Colonic mucosa (tissue), 4 donors: ENCODE measurements at regions not wholly inside any gene's neighbourhood (a gene's known extent, or its start where the extent isn't known, plus 50 kb on each side); places are given as distances from the start of the nearest gene placed in this dataset. TPM values are rescaled to one million over a fixed set of nuclear protein-coding genes. Genes with fewer than 3 reads are reported as not detected.

Experiments used
- DNase-seq: peaks from one replicate; pipeline ENCODE4 v3.0.0-alpha.2; 2020
- H3K27ac ChIP-seq: fragments of 200-600 bp; one replicate; pipeline ENCODE4 v1.8.0; 2021
- H3K27me3 ChIP-seq: fragments of 200-600 bp; one replicate; pipeline ENCODE4 v1.8.0; 2021
- H3K36me3 ChIP-seq: fragments of 200-600 bp; one replicate; pipeline ENCODE4 v1.8.0; 2021
- H3K4me1 ChIP-seq: fragments of 200-600 bp; one replicate; pipeline ENCODE4 v1.8.0; 2021; ENCODE audit warnings: mild to moderate bottlenecking
- H3K4me3 ChIP-seq: fragments of 200-600 bp; one replicate; pipeline ENCODE4 v1.8.0; 2021
- H3K9ac ChIP-seq, 2 donors: one replicate each; pipeline ENCODE4 v1.7.0; 2013; ENCODE audit warnings: control low read depth in 2 of 2, low read depth in 2 of 2, low read length in 2 of 2
- H3K9me3 ChIP-seq: fragments of 200-600 bp; one replicate; pipeline ENCODE4 v1.8.0; 2021
- CTCF ChIP-seq: fragments of 200-600 bp; IDR thresholded peaks from one replicate; pipeline ENCODE4 v1.8.0; 2022; ENCODE audit warnings: antibody characterized with exemption, mild to moderate bottlenecking
- intact Hi-C: fragments of 100-400 bp; cut with DNase I; formaldehyde crosslinking; loops from one replicate; pipeline ENCODE4 v1.14.1; 2022
- microRNA-seq: library from miRNA; unstranded; fragments of <30 nt; microRNA quantifications from one replicate; pipeline ENCODE4, GENCODE V29; 2019
- donor health status: healthy.
- donor health status: DM: no; HTN: no; CAD: no.
- donor health status: DM: no; HTN: no; CAD: no.

- no peaks in the 10 kb centered on the region for H3K27me3 ChIP-seq
- no peak for TF ChIP-seq CTCF
- no peak for DNase-seq
- no peaks in the 10 kb centered on the region for H3K9me3 ChIP-seq
- intact Hi-C loops: no loop called here
- no peak overlapping the region for H3K4me3 ChIP-seq
- no peaks in the 10 kb centered on the region for H3K36me3 ChIP-seq
- no peaks in the 10 kb centered on the region for H3K4me1 ChIP-seq
- H3K9ac ChIP-seq: no peak overlapping the region
- no peak overlapping the region for H3K27ac ChIP-seq
Observed at GRCh38 chr12:16674885-16675284, 68.9 kb upstream of the LMO3 start.

GRCh38 chr12:16670456-16671050, 64.6 kb upstream of the LMO3 start:
- no peak for DNase-seq
- Histone ChIP-seq H3K9ac (no peak overlapping the region), H3K36me3 (no peaks in the 10 kb centered on the region), H3K27me3 (no peaks in the 10 kb centered on the region), H3K27ac (no peak overlapping the region), H3K4me3 (no peak overlapping the region), H3K9me3 (no peaks in the 10 kb centered on the region), H3K4me1 (no peaks in the 10 kb centered on the region)
- intact Hi-C loops: no loop called here
- TF ChIP-seq CTCF: no peak

GRCh38 chr12:16669756-16670155, 63.8 kb upstream of the LMO3 start:
- no peak overlapping the region for H3K4me3 ChIP-seq
- no peaks in the 10 kb centered on the region for H3K9me3 ChIP-seq
- TF ChIP-seq CTCF: no peak
- no peaks in the 10 kb centered on the region for H3K36me3 ChIP-seq
- H3K27me3 ChIP-seq: no peaks in the 10 kb centered on the region
- no peak for DNase-seq
- H3K9ac ChIP-seq: no peak overlapping the region
- no peaks in the 10 kb centered on the region for H3K4me1 ChIP-seq
- H3K27ac ChIP-seq: no peak overlapping the region
- intact Hi-C loops: no loop called here

- intact Hi-C loops: no loop called here
- Histone ChIP-seq H3K27ac (no peak overlapping the region), H3K4me1 (no peaks in the 10 kb centered on the region), H3K9ac (no peak overlapping the region), H3K36me3 (no peaks in the 10 kb centered on the region), H3K27me3 (no peaks in the 10 kb centered on the region), H3K4me3 (no peak overlapping the region), H3K9me3 (no peaks in the 10 kb centered on the region)
- no peak for DNase-seq
- TF ChIP-seq CTCF: no peak
Observed at GRCh38 chr12:16668198-16668597, 62.2 kb upstream of the LMO3 start.

- no peak overlapping the region for H3K27ac ChIP-seq
- no peaks in the 10 kb centered on the region for H3K9me3 ChIP-seq
- TF ChIP-seq CTCF: no peak
- no peaks in the 10 kb centered on the region for H3K27me3 ChIP-seq
- no peak overlapping the region for H3K4me3 ChIP-seq
- H3K36me3 ChIP-seq: no peaks in the 10 kb centered on the region
- no peaks in the 10 kb centered on the region for H3K4me1 ChIP-seq
- no peak overlapping the region for H3K9ac ChIP-seq
- intact Hi-C loops: no loop called here
- DNase-seq: no peak
Observed at GRCh38 chr12:16658699-16659098, 52.7 kb upstream of the LMO3 start.

Small RNA genes in the stretch of these regions (microRNA-seq; reads per million reads assigned to microRNA genes)
- not detected for gene MIR3974
